Gastroesophageal sphincter (tissue), 4 donors: ENCODE measurements at regions not wholly inside any gene's neighbourhood (a gene's known extent, or its start where the extent isn't known, plus 50 kb on each side); places are given as distances from the start of the nearest gene placed in this dataset.
A peak's percentile ranks its signal among the peaks of the same experiment; 100 is the strongest.

ENCODE experiments used
- ATAC-seq: fragments of 150-250 bp; one replicate; pipeline ENCODE4 v1.9.1; 2016; ENCODE audit warnings: mild to moderate bottlenecking, moderate library complexity
- H3K27ac ChIP-seq, 4 donors: fragments of 200-600 bp; sonication (generic) in 3 of 4; 1 replicate in 3 of 4; 2 replicates in 1 of 4; pipeline ENCODE4 v1.5.1; 2016 to 2019
- H3K27me3 ChIP-seq: fragments of 200-600 bp; sonication (generic); one replicate; pipeline ENCODE4 v1.5.1; 2019
- H3K36me3 ChIP-seq, 2 donors: fragments of 200-600 bp; sonication (generic); one replicate each; pipeline ENCODE4 v1.5.1; 2019; ENCODE audit warnings: control low read depth in 1 of 2
- H3K4me1 ChIP-seq, 3 donors: fragments of 200-600 bp; sonication (generic); 1 replicate in 2 of 3; 2 replicates in 1 of 3; pipeline ENCODE4 v1.5.1; 2016 to 2019; ENCODE audit warnings: control low read depth in 2 of 3
- H3K4me3 ChIP-seq, 2 donors: fragments of 200-600 bp; sonication (generic); one replicate each; pipeline ENCODE4 v1.5.1; 2019; ENCODE audit warnings: mild to moderate bottlenecking in 1 of 2, moderate library complexity in 1 of 2
- H3K9me3 ChIP-seq, 3 donors: fragments of 200-600 bp; sonication (generic); one replicate each; pipeline ENCODE4 v1.5.1; 2017 to 2019; ENCODE audit warnings: control low read depth in 2 of 3
- EP300 ChIP-seq: sonication (generic); formaldehyde crosslinking; IDR thresholded peaks from one replicate; pipeline ENCODE4 v1.6.1; 2017; ENCODE audit warnings: antibody characterized with exemption, mild to moderate bottlenecking
- POLR2A ChIP-seq, 2 donors: fragments of 450-650 bp; IDR thresholded peaks; one replicate each; pipeline ENCODE4 v1.6.1; 2017; ENCODE audit warnings: antibody characterized with exemption in 2 of 2, mild to moderate bottlenecking in 2 of 2, moderate library complexity in 1 of 2
- POLR2AphosphoS5 ChIP-seq: sonication (generic); formaldehyde crosslinking; IDR thresholded peaks from one replicate; pipeline ENCODE4 v1.6.1; 2017; ENCODE audit warnings: antibody characterized with exemption
- WGBS, 2 donors: methylation state at CpG; one replicate each; pipeline ENCODE4 v1.1.5; 2018; ENCODE audit warnings: low coverage in 1 of 2; 5-methylcytosine and 5-hydroxymethylcytosine counted together
- TF ChIP-seq, protein P1 (sequence below), 4 experiments: fragments of 200-600 bp in 2 of 4; fragments of 450-650 bp in 2 of 4; sonication (generic) in 1 of 4; IDR thresholded peaks; one replicate each; pipeline ENCODE4 v1.5.1; 2017 to 2019; ENCODE audit warnings: antibody characterized with exemption in 4 of 4, mild to moderate bottlenecking in 2 of 4, moderate library complexity in 2 of 4

DNA sequence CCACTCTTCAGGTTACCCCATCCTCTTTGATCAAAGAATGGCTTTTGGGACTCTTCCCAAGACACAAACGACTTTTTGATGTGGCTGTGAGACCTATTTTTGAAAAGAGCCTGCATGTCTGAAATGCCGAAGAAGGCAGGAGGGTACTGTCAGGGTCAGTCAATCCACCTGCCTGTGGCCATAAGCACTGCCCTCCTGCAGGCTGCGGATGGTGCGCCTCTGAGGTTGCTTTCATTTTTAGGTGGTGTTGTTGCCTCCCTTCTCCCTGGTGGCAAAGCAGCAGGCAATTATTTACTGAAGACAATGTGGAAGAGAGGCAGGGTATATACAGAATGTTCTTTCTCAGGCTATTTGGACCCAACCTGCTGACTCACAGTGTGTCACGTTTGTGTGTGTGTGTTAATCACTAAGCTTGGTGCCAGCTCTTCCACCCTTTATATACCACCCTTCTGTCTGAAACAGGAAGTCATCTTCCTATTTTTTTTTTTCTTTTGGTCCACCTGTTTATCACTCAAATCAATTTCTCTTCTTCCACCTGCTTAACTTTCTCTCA is 1421.2 kb upstream of the CELF2 start:
- no peaks in the 10 kb centered on the region for H3K27me3 ChIP-seq
- peak; percentile 43 for ATAC-seq
- TF ChIP-seq POLR2AphosphoS5, result peak; percentile 16
- TF ChIP-seq POLR2A (IDR thresholded peaks at IDR 0.05), result no peak
- TF ChIP-seq, protein P1, sequence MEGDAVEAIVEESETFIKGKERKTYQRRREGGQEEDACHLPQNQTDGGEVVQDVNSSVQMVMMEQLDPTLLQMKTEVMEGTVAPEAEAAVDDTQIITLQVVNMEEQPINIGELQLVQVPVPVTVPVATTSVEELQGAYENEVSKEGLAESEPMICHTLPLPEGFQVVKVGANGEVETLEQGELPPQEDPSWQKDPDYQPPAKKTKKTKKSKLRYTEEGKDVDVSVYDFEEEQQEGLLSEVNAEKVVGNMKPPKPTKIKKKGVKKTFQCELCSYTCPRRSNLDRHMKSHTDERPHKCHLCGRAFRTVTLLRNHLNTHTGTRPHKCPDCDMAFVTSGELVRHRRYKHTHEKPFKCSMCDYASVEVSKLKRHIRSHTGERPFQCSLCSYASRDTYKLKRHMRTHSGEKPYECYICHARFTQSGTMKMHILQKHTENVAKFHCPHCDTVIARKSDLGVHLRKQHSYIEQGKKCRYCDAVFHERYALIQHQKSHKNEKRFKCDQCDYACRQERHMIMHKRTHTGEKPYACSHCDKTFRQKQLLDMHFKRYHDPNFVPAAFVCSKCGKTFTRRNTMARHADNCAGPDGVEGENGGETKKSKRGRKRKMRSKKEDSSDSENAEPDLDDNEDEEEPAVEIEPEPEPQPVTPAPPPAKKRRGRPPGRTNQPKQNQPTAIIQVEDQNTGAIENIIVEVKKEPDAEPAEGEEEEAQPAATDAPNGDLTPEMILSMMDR (IDR thresholded peaks at IDR 0.05), result no peak
- peak overlapping the region; percentile 31 to 61 (median 49) for H3K27ac ChIP-seq
- H3K36me3 ChIP-seq, result no peaks in the 10 kb centered on the region
- no peaks in the 10 kb centered on the region for H3K9me3 ChIP-seq
- peaks cover 0 to 12% (median 0%) of the 10 kb centered on the region in 3 donors for H3K4me1 ChIP-seq
- peak overlapping the region in 1 of 2 donors; percentile 24 for H3K4me3 ChIP-seq
- WGBS, 2 donors, result 54 to 62% methylated on average over 2 to 5 of the region's 5 CpGs

DNA sequence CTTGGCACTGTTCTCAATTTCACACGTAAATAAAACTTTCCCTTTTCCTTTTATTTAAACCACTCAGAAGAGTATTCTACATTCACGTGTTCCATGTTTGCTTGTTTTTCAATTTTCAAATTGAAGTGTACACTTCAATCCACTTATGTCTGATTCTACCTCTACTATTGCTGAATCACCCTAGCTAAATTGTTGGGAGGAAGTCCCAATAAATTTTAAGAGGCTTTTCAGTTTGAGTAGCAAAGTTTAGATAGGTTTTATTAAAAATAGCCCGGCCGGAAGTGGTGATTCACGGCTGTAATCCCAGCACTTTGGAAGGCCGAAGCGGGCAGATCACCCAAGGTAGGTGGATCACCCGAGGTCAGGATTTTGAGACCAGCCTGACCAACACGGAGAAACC is 1414.7 kb upstream of the CELF2 start:
- TF ChIP-seq EP300 (no peak), POLR2AphosphoS5 (no peak), POLR2A (IDR thresholded peaks at IDR 0.05) (no peak)
- TF ChIP-seq, protein P1 (IDR thresholded peaks at IDR 0.05), result no peak
- Histone ChIP-seq H3K27me3 (no peaks in the 10 kb centered on the region), H3K36me3 (no peaks in the 10 kb centered on the region), H3K4me1 (peaks cover 0 to 6% (median 0%) of the 10 kb centered on the region in 3 donors), H3K4me3 (no peak overlapping the region), H3K27ac (no peak overlapping the region), H3K9me3 (no peaks in the 10 kb centered on the region)
- no peak for ATAC-seq
- 70 to 75% methylated on average over 2 of the region's 9 CpGs for WGBS, 2 donors

DNA sequence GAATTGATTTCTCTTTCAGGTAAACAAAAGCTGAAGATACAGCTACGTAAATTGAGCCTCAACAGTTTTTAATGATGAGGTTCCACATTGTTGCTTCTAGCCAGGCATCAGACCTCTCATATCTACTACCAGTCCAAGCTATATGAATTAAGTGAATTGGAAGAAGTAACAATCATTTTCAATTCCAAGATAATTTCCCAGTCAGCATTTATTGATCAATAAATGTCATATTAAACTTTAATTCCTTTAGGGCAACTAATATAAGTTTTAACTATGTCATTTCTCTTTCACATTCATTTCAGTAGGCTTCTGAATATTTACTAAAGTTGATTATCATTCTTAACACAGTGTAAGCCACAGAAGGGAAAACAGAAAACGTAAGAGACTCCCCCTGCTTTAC is 1413.7 kb upstream of the CELF2 start:
- Histone ChIP-seq H3K4me3 (no peak overlapping the region), H3K27ac (no peak overlapping the region), H3K36me3 (no peaks in the 10 kb centered on the region), H3K27me3 (no peaks in the 10 kb centered on the region), H3K9me3 (no peaks in the 10 kb centered on the region), H3K4me1 (peaks cover 0 to 6% (median 0%) of the 10 kb centered on the region in 3 donors)
- no peak for ATAC-seq
- 75 to 79% methylated on average over 1 to 2 of the region's 2 CpGs for whole genome bisulfite sequencing, 2 donors
- no peak for TF ChIP-seq EP300
- TF ChIP-seq POLR2AphosphoS5, result no peak
- TF ChIP-seq, protein P1 (IDR thresholded peaks at IDR 0.05), result no peak
- no peak for TF ChIP-seq POLR2A (IDR thresholded peaks at IDR 0.05)

DNA sequence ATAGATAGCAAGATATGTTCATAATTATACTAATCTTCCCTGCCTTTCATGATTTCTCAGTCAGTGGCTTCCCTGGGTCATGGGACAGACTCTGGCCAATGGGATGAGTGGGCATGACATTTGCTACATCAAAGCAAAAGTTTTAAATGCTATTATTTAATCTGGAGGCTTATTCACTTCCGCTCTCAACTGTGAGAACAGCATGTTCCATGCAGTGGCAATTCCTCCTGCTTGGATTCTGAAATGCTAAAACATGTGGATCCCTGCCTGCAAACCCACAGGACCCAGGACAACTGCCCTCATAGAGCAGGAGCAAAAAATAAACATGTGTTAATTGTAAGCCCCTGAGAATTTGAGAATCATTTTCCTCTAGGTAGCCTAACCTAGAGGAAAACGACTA is 1412.4 kb upstream of the CELF2 start:
- Histone ChIP-seq H3K27me3 (no peaks in the 10 kb centered on the region), H3K27ac (no peak overlapping the region), H3K4me1 (peaks cover 0 to 6% (median 0%) of the 10 kb centered on the region in 3 donors), H3K4me3 (no peak overlapping the region), H3K9me3 (no peaks in the 10 kb centered on the region), H3K36me3 (no peaks in the 10 kb centered on the region)
- 33 to 69% methylated on average over 1 to 2 of the region's 2 CpGs for WGBS, 2 donors
- peak; percentile 19 for ATAC-seq
- TF ChIP-seq EP300 (no peak), POLR2AphosphoS5 (no peak), POLR2A (IDR thresholded peaks at IDR 0.05) (no peak)
- TF ChIP-seq, protein P1 (IDR thresholded peaks at IDR 0.05), result no peak

DNA sequence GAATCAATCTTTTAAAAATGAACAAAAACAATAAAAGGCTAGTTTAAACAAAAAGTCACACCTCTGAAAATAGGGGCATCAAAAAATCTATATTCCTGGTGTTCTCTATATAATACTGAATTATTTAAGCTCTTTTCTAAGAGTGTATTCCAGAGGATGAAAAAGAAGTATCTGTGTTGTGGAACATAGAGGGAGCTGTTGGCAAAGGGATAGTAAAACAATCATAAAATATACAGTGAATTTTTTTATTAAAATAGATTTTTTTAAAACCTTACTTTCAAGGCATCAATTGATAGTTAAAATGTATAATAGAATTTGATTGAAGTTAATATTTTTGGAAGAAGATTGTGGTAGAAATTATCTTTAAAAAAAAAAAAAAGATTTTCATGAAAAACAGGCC is 1409.1 kb upstream of the CELF2 start:
- no peak for TF ChIP-seq POLR2A (IDR thresholded peaks at IDR 0.05)
- TF ChIP-seq, protein P1 (IDR thresholded peaks at IDR 0.05), result peak in 3 of 4 experiments; percentile 19 to 46 (median 44)
- TF ChIP-seq POLR2AphosphoS5, result no peak
- TF ChIP-seq EP300, result no peak

More for the DNA sequence above, 1409.1 kb upstream of the CELF2 start:
- H3K27ac ChIP-seq, result no peak overlapping the region
- H3K9me3 ChIP-seq, result no peaks in the 10 kb centered on the region
- H3K4me3 ChIP-seq, result no peak overlapping the region
- no peaks in the 10 kb centered on the region for H3K36me3 ChIP-seq
- no peak for ATAC-seq
- H3K27me3 ChIP-seq, result no peaks in the 10 kb centered on the region
- peaks cover 0 to 6% (median 0%) of the 10 kb centered on the region in 3 donors for H3K4me1 ChIP-seq
